Prostate gland (tissue), 2 donors: ENCODE measurements at regions not wholly inside any gene's neighbourhood (a gene's known extent, or its start where the extent isn't known, plus 50 kb on each side); places are given as distances from the start of the nearest gene placed in this dataset.
A peak's percentile ranks its signal among the peaks of the same experiment; 100 is the strongest.

Experiments used
- CTCF ChIP-seq, 4 experiments: fragments of 200-600 bp in 2 of 4; fragments of 450-650 bp in 2 of 4; sonication (generic) in 2 of 4; IDR thresholded peaks; 1 replicate in 3 of 4; 2 replicates in 1 of 4; pipeline ENCODE4 v1.5.1; 2016 to 2019; ENCODE audit warnings: antibody characterized with exemption in 4 of 4, mild to moderate bottlenecking in 2 of 4, moderate library complexity in 2 of 4
- POLR2A ChIP-seq: fragments of 450-650 bp; IDR thresholded peaks from one replicate; pipeline ENCODE4 v1.6.1; 2016; ENCODE audit warnings: antibody characterized with exemption, mild to moderate bottlenecking
- POLR2AphosphoS5 ChIP-seq: sonication (generic); formaldehyde crosslinking; IDR thresholded peaks from one replicate; pipeline ENCODE4 v1.6.1; 2017; ENCODE audit warnings: antibody characterized with exemption

GRCh38 chr9:75231167-75231566, 142.9 kb downstream of the OSTF1 start:
- TF ChIP-seq POLR2A (no peak), CTCF (IDR thresholded peaks at IDR 0.05) (no peak), POLR2AphosphoS5 (peak; percentile 25)
